ENCODE measurements at regions not wholly inside any gene's neighbourhood (a gene's known extent, or its start where the extent isn't known, plus 50 kb on each side); places are given as distances from the start of the nearest gene placed in this dataset.
A peak's percentile ranks its signal among the peaks of the same experiment; 100 is the strongest.

DNA sequence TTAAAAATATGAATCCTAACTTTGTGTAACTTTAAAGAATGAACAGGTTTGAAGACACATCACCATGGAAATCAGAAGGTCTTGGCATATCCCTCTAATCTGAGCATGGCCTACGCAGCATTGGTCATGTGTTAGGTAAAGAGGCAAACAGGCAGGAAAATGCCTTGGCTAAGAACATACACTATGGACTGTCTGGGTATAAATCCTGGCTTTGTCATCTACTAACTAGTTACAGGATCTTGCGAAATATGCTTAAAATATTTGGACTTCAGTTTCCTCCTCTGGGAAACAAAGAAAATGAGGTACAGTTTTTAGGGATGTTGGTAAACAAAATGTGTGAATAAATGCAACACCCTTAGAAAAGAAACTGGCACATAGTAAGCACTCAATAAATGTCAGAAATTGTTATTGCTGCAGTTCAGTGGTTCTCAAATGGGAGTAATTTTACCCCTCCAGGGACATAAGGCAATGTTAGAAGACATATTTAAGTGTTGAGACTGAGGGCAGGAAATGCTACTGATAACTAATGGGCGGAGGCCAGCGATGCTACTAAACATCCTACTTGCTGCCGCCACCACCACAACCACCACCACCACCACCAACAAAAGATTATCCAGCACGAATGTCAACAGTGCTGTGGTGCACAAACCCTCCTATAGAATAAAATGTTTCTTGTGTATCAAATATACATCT, 770.8 kb upstream of the SOX9 start:
- no peak for DNase-seq

DNA sequence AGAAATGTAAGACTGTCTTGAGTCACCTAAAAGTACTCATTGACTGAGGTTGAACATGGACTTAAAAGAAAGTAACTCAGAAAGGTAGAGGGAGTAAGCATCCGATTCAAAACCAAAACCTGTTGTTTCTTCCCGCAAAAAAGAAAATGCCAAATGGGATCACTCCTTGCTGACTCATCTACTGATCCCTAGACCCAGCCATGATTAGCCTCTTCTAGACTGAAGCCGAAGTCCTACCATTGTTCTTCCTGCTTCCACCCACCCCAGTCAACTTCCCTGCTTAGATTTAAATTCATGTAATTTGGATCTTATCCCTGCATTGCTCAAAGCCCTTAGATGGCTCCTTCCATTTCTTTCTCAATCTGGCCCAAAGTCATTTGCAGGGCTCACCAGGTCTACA, 760.5 kb upstream of the SOX9 start:
- no peak for DNase-seq

DNA sequence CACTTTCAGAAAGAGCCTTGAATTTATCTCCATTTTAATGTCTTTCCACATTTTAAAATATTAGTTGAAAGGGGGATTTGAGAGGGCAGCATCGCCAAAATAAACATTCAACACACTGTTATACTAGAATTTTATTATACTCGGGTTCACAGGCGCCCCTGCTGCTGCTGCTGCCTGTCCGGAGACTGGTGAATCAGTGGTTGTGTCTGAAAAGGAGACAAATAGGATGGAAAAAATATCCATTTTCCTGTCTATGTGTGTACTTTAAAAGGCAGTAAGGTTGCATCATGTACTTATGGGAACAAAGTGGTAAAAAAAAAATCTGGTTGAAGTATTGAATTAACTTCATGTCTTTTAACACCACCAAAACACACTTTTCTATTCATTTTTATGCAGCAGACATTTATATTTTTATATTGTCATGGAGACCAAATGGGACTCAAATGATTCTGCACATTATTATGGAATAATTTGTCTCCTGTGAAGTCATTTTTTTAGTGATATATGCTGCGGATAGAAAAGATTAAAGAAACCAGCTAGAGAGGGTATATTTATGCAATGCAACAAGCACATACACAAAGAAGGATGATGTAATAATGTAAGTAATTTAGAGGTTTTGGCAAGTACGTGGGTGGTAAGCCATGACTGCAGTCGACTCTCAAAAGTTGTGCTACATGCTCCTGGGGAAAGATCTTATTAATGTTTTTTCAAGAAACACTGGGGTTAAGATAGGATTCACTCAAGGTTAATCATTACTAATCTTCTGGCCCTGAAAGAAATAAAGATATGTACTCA, 759.0 kb upstream of the SOX9 start:
- DNase-seq = no peak

- DNase-seq = no peak
Observed at GRCh38 chr17:71363661-71364060, 757.2 kb upstream of the SOX9 start.

DNA sequence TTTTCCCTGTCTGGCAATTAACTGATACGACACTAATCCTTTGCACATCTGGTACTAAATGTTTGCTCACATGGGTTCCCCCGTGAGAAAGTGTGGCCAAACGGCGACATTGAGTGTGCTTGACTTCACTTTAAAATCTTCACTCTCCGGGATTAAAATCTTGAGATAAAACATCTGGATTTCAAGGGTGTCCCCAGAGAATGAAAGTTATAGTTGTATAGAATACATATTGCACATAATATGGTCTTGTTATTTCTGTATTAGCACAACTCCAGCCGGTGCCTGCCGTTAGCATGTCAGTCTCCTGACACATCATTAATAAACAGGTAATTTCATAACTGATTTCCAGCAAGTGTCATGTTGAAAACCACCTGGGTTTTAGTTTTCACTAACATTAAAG, 749.0 kb upstream of the SOX9 start:
- no peak for DNase-seq

- DNase-seq = no peak
Observed at GRCh38 chr17:71375948-71376347, 744.9 kb upstream of the SOX9 start.

- DNase-seq = no peak
Observed at GRCh38 chr17:71376933-71377332, 743.9 kb upstream of the SOX9 start.

GRCh38 chr17:71378036-71378435, 742.8 kb upstream of the SOX9 start:
- no peak for DNase-seq

GRCh38 chr17:71378741-71379140, 742.1 kb upstream of the SOX9 start:
- DNase-seq = no peak

DNA sequence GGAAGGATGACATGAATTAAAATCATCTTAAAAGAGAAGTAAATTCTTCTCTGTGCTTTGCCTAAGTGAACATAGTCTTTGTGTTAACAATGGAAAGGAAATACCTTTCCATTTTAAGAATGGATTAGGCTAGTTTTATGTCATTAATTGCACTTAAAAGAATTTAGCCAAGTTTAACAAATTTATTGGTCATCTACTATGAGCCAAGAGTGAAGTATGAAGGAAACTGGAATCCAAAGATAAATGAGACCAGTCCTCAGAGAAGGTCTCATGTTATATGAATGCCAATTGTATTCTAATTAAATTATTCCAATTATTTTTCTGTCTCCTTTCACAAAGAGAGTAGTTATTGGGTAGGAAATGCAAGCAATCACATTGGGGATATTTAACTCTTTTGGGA, 741.3 kb upstream of the SOX9 start:
- DNase-seq = no peak

DNA sequence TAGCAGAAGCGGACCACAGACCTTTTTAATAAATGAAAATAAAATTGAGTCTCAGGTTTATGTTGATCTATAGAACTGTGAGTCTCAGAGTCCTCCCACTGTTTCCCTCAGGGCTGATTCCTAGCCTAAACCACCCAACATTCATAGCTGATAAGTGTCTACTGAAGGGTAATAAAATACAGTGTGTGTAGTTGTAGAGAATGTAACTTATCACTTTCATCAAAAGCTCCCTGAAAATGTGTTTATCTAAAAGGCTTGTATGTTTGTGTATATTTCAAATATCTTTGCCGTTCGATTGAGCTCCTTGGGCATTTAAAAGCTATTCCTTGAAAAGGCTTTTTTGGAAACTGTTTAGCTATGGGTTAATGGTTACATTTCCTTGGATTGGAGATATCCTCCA, 740.3 kb upstream of the SOX9 start:
- no peak for DNase-seq

- no peak for DNase-seq
Observed at GRCh38 chr17:71380936-71381335, 739.9 kb upstream of the SOX9 start.

GRCh38 chr17:71383091-71383490, 737.7 kb upstream of the SOX9 start:
- DNase-seq = no peak

DNA sequence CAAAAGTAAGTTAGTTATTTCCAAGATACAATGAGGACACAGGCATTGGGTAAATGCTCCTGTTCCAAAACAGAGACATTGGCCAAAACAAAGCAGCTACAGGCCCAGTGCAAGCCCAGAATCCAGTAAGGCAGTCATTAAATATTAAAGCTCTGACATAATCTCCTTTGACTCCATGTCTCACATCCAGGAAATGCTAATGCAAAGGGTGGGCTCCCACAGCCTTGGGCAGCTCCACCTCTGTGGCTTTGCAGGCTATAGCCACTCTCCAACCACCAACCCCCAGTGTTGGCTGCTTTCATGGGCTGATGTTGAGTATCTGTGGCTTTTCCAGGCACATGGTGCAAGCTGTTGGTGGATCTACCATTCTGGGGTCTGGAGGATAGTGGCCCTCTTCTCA, 733.4 kb upstream of the SOX9 start:
- DNase-seq = peak; percentile 28

DNA sequence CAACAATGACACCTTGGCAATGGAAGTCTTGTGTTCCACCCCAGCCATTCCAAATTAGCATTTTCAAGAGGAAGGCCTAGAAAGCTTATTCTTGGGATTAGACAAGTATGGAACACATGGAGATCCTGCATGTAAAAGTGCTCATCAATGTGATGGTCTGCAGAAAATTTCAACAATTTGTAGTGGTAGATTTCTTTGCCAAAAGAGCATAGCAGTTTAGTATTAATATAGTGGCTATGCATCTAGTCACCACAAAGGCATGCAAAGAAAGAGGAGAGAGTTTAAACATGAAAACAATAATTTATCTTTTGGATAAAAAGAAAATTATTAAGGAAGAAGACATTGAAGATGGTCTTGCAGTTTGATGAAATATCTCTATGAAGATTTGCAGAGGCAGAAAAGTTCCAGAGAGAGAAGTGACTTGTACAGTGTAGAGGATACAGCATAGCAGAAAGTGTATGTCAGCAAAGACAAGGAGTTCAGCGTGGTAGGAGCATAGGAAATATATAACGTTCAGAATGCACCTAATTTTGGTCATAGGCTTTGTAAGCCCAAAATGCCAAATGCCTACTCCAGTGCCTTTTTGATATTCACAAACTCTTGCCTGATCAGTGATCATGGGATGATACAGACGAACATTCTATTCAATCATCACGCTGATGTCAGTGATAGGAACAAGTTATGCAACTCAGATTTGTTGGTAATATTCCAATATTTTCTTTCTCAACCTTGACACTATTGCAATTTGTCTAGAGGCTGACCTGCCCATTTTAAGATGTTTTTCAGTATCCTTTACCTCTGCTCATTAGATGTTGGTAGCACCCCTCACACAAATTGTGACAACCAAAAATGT, 727.9 kb upstream of the SOX9 start:
- peak; percentile 70 for DNase-seq

DNA sequence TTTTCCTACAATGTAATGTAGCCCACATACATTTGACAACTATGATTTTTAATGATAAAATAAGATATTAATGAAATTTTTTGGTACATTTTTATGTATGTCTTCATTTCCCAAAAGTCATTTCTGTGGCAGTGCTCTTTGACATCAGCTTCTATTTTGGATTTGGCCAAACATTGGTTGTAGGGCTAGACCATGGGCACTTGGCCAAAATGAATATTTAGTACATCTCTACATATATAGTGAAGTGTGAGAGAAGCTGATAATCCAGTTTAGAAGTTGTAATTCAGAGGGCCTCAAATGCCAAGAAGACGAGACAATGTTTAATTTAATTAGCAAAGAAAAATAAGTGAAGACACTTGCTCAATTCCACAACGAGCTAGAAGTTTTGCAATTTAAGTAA, 724.9 kb upstream of the SOX9 start:
- DNase-seq = peak; percentile 53

DNA sequence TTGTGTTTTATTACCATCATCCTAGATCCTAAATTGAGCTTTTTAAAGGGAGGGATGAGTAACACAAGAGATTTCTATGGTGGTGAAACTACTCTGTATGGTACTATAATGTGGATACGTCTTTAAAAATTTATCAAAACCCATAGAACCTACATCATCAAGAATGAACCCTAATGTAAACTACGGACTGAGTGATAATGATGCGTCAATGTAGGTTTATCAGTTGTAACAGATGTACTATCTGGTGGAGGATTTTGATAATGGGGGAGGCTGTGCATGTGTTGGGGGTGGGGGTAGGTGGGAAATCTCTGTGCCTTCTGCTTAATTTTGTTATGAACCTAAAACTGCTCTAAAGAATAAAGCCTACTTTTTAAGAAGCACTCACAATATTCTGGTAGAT, 724.1 kb upstream of the SOX9 start:
- no peak for DNase-seq

DNA sequence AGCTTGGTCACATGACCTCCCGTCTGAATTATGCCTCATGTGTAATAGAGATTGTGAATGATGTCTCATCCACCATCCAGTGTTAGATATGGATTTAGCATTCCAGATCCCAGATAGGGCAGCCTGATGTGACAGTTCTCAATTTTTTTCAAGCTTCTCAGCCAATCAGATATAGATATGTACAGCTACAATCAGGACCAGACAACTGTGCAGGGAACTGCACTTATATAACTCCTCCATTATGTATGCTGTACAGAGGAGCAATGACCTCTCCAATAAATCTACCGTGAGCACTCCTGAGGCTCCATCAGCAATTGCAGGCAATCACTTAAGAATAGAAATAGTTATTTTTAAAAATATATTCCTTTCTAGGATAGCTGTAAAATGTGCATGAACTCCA, 722.8 kb upstream of the SOX9 start:
- DNase-seq = no peak

- DNase-seq = peak; percentile 7
Observed at GRCh38 chr17:71398800-71399219, 722.0 kb upstream of the SOX9 start.

DNA sequence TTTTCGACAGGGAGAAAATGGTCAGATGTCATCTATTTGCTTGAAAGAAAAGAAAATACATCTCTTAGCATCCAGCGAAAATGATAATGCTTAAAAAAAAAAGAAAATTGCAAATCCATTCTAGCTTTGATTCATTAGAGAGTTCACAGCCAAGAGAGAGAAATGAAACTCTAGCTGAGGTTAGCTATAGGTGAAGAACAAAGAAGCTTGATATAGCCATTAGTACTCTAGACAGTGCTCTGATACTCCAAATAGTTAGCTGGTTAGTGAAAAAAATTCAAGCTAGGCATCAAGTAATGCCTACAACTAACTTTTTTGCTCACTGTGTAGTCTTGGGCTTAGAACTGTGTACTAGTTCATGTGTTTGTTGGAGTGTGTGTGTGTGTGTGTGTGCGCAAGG, 721.6 kb upstream of the SOX9 start:
- DNase-seq = no peak

- DNase-seq = no peak
Observed at GRCh38 chr17:71399649-71400048, 721.2 kb upstream of the SOX9 start.

DNA sequence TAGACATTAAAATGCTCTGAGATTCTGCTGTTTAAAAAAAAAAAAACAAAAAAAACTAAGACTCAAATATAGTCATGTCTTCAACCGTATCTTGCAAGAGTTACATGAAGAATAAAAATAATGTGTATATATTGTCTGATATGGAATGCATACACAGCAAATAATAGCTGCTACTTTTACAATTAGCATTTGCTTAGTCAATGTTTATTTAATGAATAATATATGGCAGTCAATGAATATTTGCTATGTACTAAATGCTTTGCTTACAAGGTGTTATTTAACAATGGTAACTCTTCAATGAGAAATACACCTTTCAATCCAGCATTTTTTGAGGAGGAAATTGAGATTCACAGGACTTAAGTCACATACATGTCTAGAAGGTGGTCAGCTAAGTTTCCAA, 718.8 kb upstream of the SOX9 start:
- DNase-seq = no peak

DNA sequence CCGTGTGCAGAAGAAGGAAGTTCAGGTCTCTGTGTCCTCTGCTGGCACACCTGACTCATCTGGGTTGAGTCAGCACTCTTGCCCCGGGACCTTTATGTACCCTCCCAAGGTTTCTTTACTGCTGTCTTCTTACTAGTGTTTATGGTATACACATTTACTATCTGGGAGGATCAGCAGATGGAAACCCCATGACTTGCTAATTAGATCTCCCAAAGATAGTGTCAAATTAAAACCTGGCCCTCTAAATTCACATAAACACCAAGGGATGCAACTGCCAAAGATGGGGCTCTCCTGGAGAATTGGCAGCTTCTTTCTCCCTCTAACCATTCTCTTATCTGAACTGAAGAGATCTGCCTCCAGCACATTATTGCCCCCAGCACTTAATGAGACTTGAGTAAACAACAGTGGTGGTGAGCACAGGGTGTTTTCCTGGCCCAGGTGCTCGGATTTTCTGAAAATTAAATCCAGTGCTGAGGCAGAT, 718.1 kb upstream of the SOX9 start:
- DNase-seq = no peak

Data from fibroblast of skin of back (primary cell).